Neural crest cell (in vitro differentiated cells): ENCODE measurements at regions not wholly inside any gene's neighbourhood (a gene's known extent, or its start where the extent isn't known, plus 50 kb on each side); places are given as distances from the start of the nearest gene placed in this dataset.

Experiments used
- DNase-seq: peaks from one replicate; pipeline ENCODE4 v3.0.0; 2021; ENCODE audit warnings: low read depth, mixed read lengths, low spot score
- H3K27ac Mint-ChIP-seq: one replicate; pipeline ENCODE4 v1.8.0; 2021; ENCODE audit warnings: mild to moderate bottlenecking, mixed read lengths; ENCODE audit not compliant: unreplicated experiment
- H3K27me3 Mint-ChIP-seq: 2 replicates; pipeline ENCODE4 v1.8.0; 2021; ENCODE audit warnings: low read depth, mild to moderate bottlenecking, mixed read lengths
- H3K36me3 Mint-ChIP-seq: 2 replicates; pipeline ENCODE4 v1.8.0; 2021; ENCODE audit warnings: low read depth, mild to moderate bottlenecking, mixed read lengths
- H3K4me1 Mint-ChIP-seq: 2 replicates; pipeline ENCODE4 v1.8.0; 2021; ENCODE audit warnings: mixed read lengths
- H3K4me3 Mint-ChIP-seq: one replicate; pipeline ENCODE4 v1.8.0; 2021; ENCODE audit warnings: mild to moderate bottlenecking, mixed read lengths
- H3K9me3 Mint-ChIP-seq: 2 replicates; pipeline ENCODE4 v1.8.0; 2021; ENCODE audit warnings: mixed read lengths
- CTCF ChIP-seq: fragments of 200-600 bp; sonication (generic); conservative IDR thresholded peaks from 2 replicates; pipeline ENCODE4 v1.5.0; 2021; ENCODE audit warnings: antibody characterized with exemption, mild to moderate bottlenecking

DNA sequence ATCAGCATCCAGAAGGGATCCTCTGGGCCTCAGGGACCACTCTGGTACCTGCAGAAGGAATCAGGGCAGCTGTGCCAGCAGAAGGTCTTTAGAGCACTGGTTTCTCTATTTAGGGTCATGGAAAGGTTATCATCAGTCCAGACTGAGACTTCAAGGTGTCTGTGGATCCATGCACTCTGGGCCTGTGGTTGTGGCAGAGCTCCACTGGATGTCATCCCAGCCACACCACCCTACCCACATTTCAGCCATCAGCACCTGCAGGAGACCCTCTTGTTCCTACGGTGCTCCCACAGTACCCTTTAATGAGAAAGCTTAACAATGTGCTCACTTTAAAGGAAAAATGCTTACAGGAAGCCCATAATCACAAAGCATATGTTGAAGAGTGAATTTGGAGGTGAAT, 603.4 kb upstream of the CCDC54 start:
- Mint-ChIP-seq H3K36me3 (no peaks in the 10 kb centered on the region), H3K27ac (no peak overlapping the region), H3K27me3 (no peaks in the 10 kb centered on the region), H3K4me3 (no peak overlapping the region), H3K4me1 (no peaks in the 10 kb centered on the region), H3K9me3 (no peaks in the 10 kb centered on the region)
- no peak for TF ChIP-seq CTCF
- DNase-seq = no peak

DNA sequence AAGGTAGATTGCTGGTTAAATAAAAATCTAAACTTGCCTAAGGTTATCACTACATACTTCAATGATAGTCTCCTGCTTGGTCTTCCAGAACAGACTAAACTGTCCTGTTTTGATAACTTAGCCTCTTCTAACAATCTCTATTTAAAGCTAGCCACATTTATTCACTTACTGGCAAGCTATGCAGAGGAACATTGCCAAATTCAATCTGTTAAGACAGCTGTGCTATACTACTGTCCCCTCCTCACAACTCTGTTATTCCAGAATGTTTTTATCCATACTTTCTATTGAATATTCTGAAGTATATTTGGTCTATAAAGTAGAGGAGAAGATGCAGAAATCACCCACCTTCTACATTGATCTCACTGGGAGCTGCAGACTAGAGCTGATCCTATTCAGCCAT, 594.0 kb upstream of the CCDC54 start:
- H3K4me1 Mint-ChIP-seq = no peaks in the 10 kb centered on the region
- H3K27me3 Mint-ChIP-seq = no peaks in the 10 kb centered on the region
- no peak for TF ChIP-seq CTCF
- no peak overlapping the region for H3K27ac Mint-ChIP-seq
- no peak for DNase-seq
- no peak overlapping the region for H3K4me3 Mint-ChIP-seq
- no peaks in the 10 kb centered on the region for H3K36me3 Mint-ChIP-seq
- no peaks in the 10 kb centered on the region for H3K9me3 Mint-ChIP-seq

GRCh38 chr3:106789276-106789675, 588.0 kb upstream of the CCDC54 start:
- no peak for DNase-seq
- H3K4me1 Mint-ChIP-seq = no peaks in the 10 kb centered on the region
- H3K27ac Mint-ChIP-seq = no peak overlapping the region
- no peaks in the 10 kb centered on the region for H3K27me3 Mint-ChIP-seq
- peaks cover 9% of the 10 kb centered on the region for H3K9me3 Mint-ChIP-seq
- no peak overlapping the region for H3K4me3 Mint-ChIP-seq
- TF ChIP-seq CTCF = no peak
- no peaks in the 10 kb centered on the region for H3K36me3 Mint-ChIP-seq

DNA sequence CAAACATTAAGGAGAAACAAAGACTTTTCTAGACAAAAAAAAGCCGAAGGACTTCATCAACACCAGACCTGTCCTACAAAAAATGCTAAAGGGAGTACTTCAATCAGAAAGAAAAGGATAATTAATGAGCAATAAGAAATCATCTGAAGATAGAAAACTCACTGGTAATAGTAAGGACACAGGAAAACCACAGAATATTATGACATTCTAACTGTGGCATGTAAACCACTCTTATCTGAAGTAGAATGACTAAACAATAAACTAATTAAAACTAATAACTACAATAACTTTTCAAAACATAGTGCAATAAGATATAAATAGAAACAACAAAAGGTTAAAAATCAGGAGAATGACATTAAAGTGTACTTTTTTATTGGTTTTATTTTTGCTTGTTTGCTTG, 584.5 kb upstream of the CCDC54 start:
- Mint-ChIP-seq H3K36me3 (no peaks in the 10 kb centered on the region), H3K4me3 (no peak overlapping the region), H3K4me1 (no peaks in the 10 kb centered on the region), H3K27me3 (no peaks in the 10 kb centered on the region), H3K27ac (no peak overlapping the region), H3K9me3 (peaks cover 9% of the 10 kb centered on the region)
- no peak for DNase-seq
- TF ChIP-seq CTCF = no peak

- H3K9me3 Mint-ChIP-seq = peaks cover 9% of the 10 kb centered on the region
- no peaks in the 10 kb centered on the region for H3K36me3 Mint-ChIP-seq
- no peak for DNase-seq
- TF ChIP-seq CTCF = no peak
- H3K27me3 Mint-ChIP-seq = no peaks in the 10 kb centered on the region
- no peak overlapping the region for H3K27ac Mint-ChIP-seq
- no peaks in the 10 kb centered on the region for H3K4me1 Mint-ChIP-seq
- no peak overlapping the region for H3K4me3 Mint-ChIP-seq
Measured at GRCh38 chr3:106794442-106794841, 582.8 kb upstream of the CCDC54 start.

- Mint-ChIP-seq H3K27ac (no peak overlapping the region), H3K9me3 (peaks cover 9% of the 10 kb centered on the region), H3K4me3 (no peak overlapping the region), H3K27me3 (no peaks in the 10 kb centered on the region), H3K36me3 (no peaks in the 10 kb centered on the region), H3K4me1 (no peaks in the 10 kb centered on the region)
- no peak for DNase-seq
- TF ChIP-seq CTCF = no peak
Measured at GRCh38 chr3:106795553-106795952, 581.7 kb upstream of the CCDC54 start.
